ENCODE measurements at regions not wholly inside any gene's neighbourhood (a gene's known extent, or its start where the extent isn't known, plus 50 kb on each side); places are given as distances from the start of the nearest gene placed in this dataset.
"Not testable (repeated sequence)": the region's sequence is repeated elsewhere in the genome, so short reads cannot be mapped to it uniquely, and the experiment has no call there.

DNA sequence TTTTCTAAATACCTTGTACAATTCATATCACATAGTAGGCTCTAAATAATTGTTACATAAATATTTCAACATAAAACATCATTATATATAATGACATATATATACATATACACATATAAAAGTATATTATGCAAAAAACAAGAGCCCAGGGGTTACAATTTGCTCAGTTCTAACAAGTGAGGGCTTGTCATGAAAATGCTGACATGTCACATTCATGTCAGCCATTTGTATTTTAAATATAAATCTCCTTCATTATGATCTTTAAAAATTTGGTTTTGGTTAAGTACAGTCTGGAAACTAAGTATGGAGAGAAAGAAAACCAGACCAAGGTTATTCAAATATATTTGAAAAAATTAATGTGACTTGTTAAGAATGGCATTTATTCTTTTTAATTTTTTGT lies 2745.4 kb downstream of the PCDH7 start:
- no peak for DNase-seq

- DNase-seq, result no peak
Observed at GRCh38 chr4:33467291-33467690, 2747.1 kb downstream of the PCDH7 start.

GRCh38 chr4:33470805-33471204 lies 2750.6 kb downstream of the PCDH7 start:
- DNase-seq, result no peak

- no peak for DNase-seq
Observed at GRCh38 chr4:33477715-33478114, 2757.5 kb downstream of the PCDH7 start.

GRCh38 chr4:33482773-33483172 lies 2761.5 kb downstream of the ARAP2 start:
- DNase-seq, result no peak

DNA sequence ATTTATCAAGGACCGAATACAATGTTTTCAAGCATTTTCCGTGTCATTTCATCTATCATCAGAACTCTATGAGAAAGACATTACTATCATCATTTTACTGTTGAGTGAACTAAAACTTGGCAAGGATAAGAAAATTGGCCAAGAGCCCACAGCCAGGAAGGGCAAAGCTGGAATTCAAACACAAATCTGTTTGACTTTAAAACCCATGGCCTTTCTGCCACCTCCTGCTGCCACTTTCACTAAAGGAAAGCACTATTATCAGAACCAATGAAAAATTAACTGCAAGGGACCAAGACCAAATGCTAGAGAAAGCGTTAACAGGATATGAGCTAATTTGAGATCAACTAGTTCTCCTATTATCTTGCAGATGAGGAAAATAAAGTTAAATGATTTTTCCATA lies 2759.2 kb downstream of the ARAP2 start:
- no peak for DNase-seq

GRCh38 chr4:33493231-33493630 lies 2751.1 kb downstream of the ARAP2 start:
- DNase-seq, result no peak

GRCh38 chr4:33494150-33494549 lies 2750.2 kb downstream of the ARAP2 start:
- DNase-seq, result no peak

- DNase-seq, result not testable (repeated sequence)
Observed at GRCh38 chr4:33501587-33501986, 2742.7 kb downstream of the ARAP2 start.

DNA sequence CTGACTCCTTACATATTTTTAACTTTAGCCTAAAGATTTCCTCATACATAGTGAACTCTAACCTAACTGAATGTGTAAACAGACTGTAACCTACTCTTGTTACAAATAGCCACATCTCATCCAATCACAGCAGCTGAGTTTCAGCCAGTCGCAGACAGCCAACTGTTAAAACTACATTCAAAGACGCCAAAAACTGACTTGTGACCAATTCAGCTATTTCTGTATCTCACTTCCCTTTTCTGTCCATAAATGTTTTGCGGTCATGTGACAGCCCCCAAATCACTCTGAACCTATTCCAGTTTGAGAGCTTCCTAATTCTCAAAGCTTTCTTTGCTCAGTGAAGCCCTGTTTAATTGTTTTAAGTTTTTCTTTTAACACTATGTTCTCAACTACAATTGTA lies 2731.9 kb downstream of the ARAP2 start:
- no peak for DNase-seq

DNA sequence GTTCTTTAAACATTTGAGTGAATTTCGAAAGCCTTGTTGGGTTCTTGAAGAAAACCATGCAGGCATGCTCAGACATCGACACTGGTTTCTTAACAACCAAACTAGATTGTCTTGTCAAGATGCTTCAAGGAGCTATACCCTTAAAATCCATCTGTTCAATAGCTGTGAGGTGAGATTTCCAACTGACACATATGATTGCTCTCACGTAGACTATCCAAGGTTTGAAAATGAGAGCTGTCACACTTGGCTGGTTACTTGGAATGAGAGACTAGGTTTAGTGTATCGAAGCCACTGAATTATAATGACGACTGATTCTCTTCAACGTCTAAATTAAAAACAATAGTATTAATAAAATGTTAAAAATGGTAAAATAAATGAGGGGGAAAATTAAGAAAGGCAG lies 2725.5 kb downstream of the ARAP2 start:
- DNase-seq, result no peak

GRCh38 chr4:33532821-33533220 lies 2711.5 kb downstream of the ARAP2 start:
- DNase-seq, result no peak

DNA sequence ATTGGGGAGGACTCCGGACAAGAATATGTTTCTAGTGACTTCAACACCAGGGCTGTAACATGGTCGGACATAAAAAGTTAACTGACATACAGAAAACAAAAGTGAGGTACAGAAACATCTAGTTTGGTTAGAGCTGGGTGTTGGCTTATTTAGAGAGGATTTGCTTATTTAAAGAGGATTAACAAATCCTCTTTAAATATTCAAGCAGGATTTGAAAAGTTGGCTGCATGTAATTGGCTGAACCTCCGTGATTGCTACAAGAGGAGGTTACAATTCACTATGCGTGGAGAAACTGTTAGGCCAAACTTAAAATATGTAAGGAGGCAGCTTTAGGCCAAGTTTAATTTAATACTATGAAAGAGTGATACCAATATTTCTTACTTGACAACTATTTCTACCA lies 2707.4 kb downstream of the ARAP2 start:
- no peak for DNase-seq

DNA sequence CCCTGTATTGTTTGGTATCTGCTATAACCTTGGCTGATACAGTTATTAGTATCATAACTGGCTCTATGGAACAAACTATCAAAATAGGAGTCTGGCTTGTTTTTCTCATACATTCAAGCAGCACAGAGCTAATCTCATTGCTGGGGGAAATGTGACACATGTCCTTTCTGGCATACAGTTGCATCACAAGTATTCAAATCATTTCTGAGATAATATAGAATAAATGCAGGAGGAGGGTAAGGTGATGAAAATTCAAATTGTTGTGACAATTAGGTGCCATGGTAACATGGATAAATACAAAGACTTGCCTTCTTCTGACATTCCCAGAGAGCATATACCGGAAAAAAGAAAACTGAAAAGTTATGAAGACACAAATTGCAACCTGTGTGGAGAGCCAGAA lies 2706.8 kb downstream of the ARAP2 start:
- no peak for DNase-seq

DNA sequence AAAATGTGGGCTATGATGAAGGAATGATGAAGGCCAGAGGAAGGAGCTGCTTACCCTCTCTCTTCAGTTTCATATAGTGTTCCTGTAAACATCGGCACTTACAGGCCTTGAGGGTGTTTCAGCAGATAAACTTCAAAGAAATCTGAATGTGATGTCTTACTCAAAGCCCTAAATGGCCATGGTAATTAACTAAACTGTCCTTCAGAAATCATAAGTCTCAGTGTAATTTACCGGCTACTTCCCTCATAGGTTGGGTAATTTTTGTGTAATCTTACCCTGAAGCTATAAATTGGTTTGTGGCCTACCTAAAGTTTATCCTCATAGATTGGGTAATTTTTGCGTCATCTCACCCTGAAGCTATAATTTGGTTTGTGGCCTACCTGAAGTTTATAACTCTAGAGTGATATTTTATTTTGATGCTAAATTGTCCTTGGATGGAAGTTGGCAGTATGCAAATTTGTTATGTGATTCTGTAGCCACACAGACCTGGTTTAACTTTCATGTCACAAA lies 2700.3 kb downstream of the ARAP2 start:
- DNase-seq, result no peak

GRCh38 chr4:33551244-33551643 lies 2693.1 kb downstream of the ARAP2 start:
- DNase-seq, result no peak

DNA sequence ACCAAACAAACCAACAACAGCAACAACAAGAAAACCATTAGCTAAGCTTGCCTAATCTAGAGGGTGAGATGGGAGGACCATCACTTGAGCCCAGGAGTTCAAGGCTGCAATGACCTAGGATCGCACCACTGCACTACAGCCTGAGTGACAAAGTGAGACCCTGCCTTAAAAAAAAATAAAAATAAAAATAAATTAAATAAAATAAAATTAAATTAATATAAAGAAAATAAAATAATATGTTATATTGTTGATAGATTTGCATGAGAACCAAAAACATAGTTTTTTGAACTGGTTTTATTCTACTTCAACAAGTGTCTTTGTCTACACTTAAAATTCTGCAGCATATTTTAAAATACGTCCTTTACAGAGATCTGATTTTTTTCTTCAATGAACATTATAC lies 2683.1 kb downstream of the ARAP2 start:
- DNase-seq, result no peak

DNA sequence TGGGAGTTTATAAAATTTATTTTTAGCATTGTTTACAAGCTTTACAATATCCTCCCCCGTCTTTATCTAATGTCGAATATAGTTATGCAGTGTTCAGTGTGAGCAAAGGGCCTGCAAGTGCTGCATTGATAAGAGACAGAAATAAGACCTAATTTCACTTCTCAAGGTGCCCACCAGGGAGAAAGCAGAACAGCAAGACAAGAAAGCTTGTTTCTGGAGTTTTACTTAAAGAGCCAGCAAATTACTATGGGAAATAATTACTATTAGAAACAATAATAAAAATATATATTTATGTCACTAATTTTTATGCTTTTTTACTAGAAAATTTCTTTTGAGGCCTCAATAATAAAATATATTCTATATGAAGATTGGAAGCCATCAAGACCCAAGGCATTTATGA lies 2677.7 kb downstream of the ARAP2 start:
- no peak for DNase-seq

DNA sequence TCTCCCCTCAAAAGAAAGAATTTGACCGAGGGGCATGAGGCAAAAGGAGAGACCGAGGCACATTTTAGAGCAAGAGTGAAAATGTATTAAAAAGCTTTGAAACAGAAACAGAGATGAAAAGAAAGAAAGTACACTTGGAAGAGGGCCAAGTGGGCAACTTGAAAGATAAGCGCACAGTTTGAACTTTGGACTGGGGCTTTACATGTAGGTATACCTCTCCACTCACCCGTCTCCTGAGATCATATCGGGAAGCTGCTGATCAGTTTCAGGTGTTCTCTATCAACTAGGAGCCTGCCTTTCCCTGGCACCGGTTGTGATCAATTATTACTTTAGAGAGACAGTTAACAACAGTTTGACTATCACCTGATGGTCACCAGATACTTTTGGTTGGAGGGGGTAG lies 2666.5 kb downstream of the ARAP2 start:
- DNase-seq, result no peak

- no peak for DNase-seq
Observed at GRCh38 chr4:33579951-33580350, 2664.4 kb downstream of the ARAP2 start.

DNA sequence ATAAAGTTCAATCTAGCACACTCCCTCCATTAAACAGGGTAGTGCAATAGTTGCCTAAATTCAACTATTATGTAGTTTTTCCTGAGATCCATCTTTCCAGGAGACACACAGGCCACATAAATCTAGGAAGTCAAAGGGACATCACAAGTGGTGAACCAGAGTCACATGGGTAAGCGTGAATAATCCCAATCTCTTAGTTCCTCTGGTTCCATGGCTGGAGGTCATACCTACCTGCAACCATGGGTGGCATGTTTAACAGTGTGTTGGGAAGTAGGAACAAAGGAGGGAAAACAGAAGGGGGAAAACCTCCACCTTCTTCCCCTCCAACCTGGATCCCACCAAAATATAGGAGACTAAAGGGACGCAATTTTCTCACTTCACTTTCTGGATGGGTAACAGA lies 2651.6 kb downstream of the ARAP2 start:
- DNase-seq, result no peak

- no peak for DNase-seq
Observed at GRCh38 chr4:33606951-33607350, 2637.4 kb downstream of the ARAP2 start.

GRCh38 chr4:33616121-33616520 lies 2628.2 kb downstream of the ARAP2 start:
- no peak for DNase-seq

- no peak for DNase-seq
Observed at GRCh38 chr4:33625748-33626147, 2618.6 kb downstream of the ARAP2 start.

- no peak for DNase-seq
Observed at GRCh38 chr4:33626221-33626620, 2618.1 kb downstream of the ARAP2 start.

- peak; percentile 27 for DNase-seq
Observed at GRCh38 chr4:33628296-33628695, 2616.0 kb downstream of the ARAP2 start.
